BLaER1 treated with 17β-estradiol and CSF1 and Interleukin-3, amounts not matched to agents 10 nM and 100 nM (cell line): ENCODE measurements at regions not wholly inside any gene's neighbourhood (a gene's known extent, or its start where the extent isn't known, plus 50 kb on each side); places are given as distances from the start of the nearest gene placed in this dataset.
A peak's percentile ranks its signal among the peaks of the same experiment; 100 is the strongest.

Experiments
- H3K27ac ChIP-seq, 11 experiments: shearing (Covaris generic); formaldehyde crosslinking; 2 replicates each; pipeline ENCODE4 v1.8.1; 2022
- H3K27me3 ChIP-seq, 11 experiments: shearing (Covaris generic); formaldehyde crosslinking; 2 replicates each; pipeline ENCODE4 v1.8.1; 2022
- H3K36me3 ChIP-seq, 11 experiments: shearing (Covaris generic); formaldehyde crosslinking; 2 replicates each; pipeline ENCODE4 v1.8.1; 2022
- H3K4me1 ChIP-seq, 10 experiments: shearing (Covaris generic); formaldehyde crosslinking; 2 replicates each; pipeline ENCODE4 v1.8.1; 2022
- H3K4me2 ChIP-seq, 11 experiments: shearing (Covaris generic); formaldehyde crosslinking; 2 replicates each; pipeline ENCODE4 v1.8.1; 2022
- H3K4me3 ChIP-seq, 10 experiments: shearing (Covaris generic); formaldehyde crosslinking; 2 replicates each; pipeline ENCODE4 v1.8.1; 2022
- H3K9ac ChIP-seq, 11 experiments: shearing (Covaris generic); formaldehyde crosslinking; 2 replicates each; pipeline ENCODE4 v1.8.1; 2022
- H3K9me3 ChIP-seq, 11 experiments: shearing (Covaris generic); formaldehyde crosslinking; replicated peaks in 1 of 11; 2 replicates each; pipeline ENCODE4 v1.8.1; 2022
- H4K20me1 ChIP-seq, 11 experiments: shearing (Covaris generic); formaldehyde crosslinking; 2 replicates each; pipeline ENCODE4 v1.8.1; 2022
- Cebpa-rat ChIP-seq, 11 experiments: shearing (Covaris generic); IDR thresholded peaks; 2 replicates each; pipeline ENCODE4 v1.8.1; 2022

GRCh38 chr5:164002628-164003027 is 497.2 kb downstream of the MAT2B start:
- Histone ChIP-seq H3K36me3 (no peaks in the 10 kb centered on the region), H3K9ac (no peak overlapping the region), H3K9me3 (no peaks in the 10 kb centered on the region), H3K4me2 (no peak overlapping the region), H3K27ac (no peak overlapping the region), H3K27me3 (no peaks in the 10 kb centered on the region), H3K4me3 (no peak overlapping the region), H3K4me1 (peaks cover 0 to 6% (median 0%) of the 10 kb centered on the region in 10 experiments; a peak in 1 of 20 replicates), H4K20me1 (no peaks in the 10 kb centered on the region)
- TF ChIP-seq Cebpa-rat (IDR thresholded peaks at IDR 0.05): no peak

DNA sequence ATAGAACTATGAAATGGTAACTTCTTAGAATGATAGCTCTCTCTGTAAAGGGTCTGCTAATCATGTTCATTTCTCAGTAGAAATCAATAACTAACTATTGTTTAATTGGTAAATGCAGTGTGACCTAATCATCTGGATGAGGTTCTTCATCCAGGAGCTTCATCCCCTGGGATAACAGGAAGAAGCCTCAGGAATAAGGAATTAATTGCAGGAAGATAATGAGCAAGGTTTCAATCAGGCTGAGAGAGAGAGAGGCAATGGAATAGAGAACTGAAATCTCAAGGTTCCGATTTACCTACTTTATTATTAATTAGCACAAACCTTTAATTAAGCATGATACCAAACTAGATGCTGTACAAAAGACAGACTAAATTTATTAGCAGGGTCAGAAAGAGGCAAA is 499.7 kb downstream of the MAT2B start:
- Histone ChIP-seq H3K27me3 (no peaks in the 10 kb centered on the region), H3K27ac (no peak overlapping the region), H3K4me3 (no peak overlapping the region)

DNA sequence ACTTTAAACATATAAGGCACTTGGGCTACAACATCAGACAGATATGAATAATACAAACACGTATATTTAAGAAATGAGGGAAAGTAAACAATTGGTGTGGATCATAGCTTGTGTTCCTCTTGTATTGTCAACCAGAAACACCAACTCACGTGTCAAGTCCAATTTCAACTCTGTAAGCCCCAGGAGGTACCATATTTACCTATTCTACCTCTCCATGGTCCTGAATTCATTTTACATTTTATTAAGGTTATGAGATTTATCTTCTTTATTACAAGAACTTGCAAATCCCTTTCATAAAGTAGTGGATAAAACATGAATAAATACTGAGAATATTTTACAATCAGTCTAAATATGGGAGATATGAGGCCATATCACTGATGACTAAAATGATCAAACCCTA is 501.6 kb downstream of the MAT2B start:
- Histone ChIP-seq H3K36me3 (no peaks in the 10 kb centered on the region), H3K27me3 (no peaks in the 10 kb centered on the region), H3K4me1 (no peaks in the 10 kb centered on the region; a peak in 1 of 20 replicates), H3K4me3 (no peak overlapping the region), H3K4me2 (no peak overlapping the region), H4K20me1 (no peaks in the 10 kb centered on the region), H3K9me3 (no peaks in the 10 kb centered on the region), H3K9ac (no peak overlapping the region), H3K27ac (no peak overlapping the region)
- TF ChIP-seq Cebpa-rat (IDR thresholded peaks at IDR 0.05): no peak

More for the DNA sequence above, 499.7 kb downstream of the MAT2B start:
- no peak for TF ChIP-seq Cebpa-rat (IDR thresholded peaks at IDR 0.05)
- no peak overlapping the region for H3K9ac ChIP-seq
- H3K4me1 ChIP-seq: peaks cover 0 to 3% (median 0%) of the 10 kb centered on the region in 10 experiments; a peak in 1 of 20 replicates
- no peak overlapping the region for H3K4me2 ChIP-seq
- H3K9me3 ChIP-seq: no peaks in the 10 kb centered on the region
- H3K36me3 ChIP-seq: no peaks in the 10 kb centered on the region
- H4K20me1 ChIP-seq: no peaks in the 10 kb centered on the region

DNA sequence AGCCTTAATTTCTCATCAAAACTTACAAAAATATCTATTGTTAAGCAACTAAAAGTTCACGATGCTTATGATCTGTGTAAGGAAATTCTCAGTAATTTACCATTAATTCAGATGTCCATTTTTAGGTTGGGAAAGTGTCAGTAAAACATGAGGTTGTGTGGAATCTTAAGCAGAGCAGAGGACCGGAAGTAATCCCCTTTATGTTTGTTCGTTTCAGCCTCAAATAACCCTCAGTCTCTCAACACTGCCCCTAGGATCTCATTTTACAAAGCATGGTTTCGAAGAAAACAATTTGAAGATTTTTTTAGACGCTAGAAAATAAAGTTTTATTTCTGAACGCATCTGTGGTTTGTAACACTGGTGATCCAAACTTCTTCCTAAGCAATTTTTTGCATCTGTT is 504.2 kb downstream of the MAT2B start:
- H3K27ac ChIP-seq: no peak overlapping the region
- no peaks in the 10 kb centered on the region for H3K27me3 ChIP-seq
- no peak overlapping the region for H3K9ac ChIP-seq
- no peak overlapping the region for H3K4me2 ChIP-seq
- H3K4me3 ChIP-seq: no peak overlapping the region
- no peaks in the 10 kb centered on the region for H3K36me3 ChIP-seq
- no peaks in the 10 kb centered on the region for H4K20me1 ChIP-seq
- H3K9me3 ChIP-seq: no peaks in the 10 kb centered on the region
- peaks cover 0 to 9% (median 7%) of the 10 kb centered on the region in 10 experiments; a peak in 10 of 20 replicates for H3K4me1 ChIP-seq
- no peak for TF ChIP-seq Cebpa-rat (IDR thresholded peaks at IDR 0.05)

DNA sequence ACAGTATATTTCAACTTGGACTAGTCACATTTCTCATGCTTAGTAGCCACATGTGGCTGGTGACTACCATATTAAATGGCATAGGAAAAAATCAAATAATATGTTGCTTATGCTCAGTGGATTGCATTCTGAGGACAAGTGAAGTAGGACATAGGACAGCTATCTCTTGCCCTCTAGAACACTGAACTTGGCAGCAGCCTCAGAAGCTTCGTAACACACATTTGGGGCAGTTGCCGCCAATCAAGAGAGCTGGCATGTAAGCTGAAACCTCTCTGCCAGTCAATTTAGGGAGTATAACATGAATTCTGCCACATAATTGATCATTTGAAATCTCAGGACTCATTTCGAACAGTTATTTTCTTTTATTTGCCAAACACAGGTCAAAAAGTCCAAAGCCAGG is 505.5 kb downstream of the MAT2B start:
- Histone ChIP-seq H4K20me1 (no peaks in the 10 kb centered on the region), H3K27ac (no peak overlapping the region), H3K4me1 (peaks cover 0 to 9% (median 7%) of the 10 kb centered on the region in 10 experiments; a peak in 10 of 20 replicates), H3K4me2 (no peak overlapping the region), H3K4me3 (no peak overlapping the region), H3K27me3 (no peaks in the 10 kb centered on the region), H3K9ac (no peak overlapping the region), H3K9me3 (no peaks in the 10 kb centered on the region), H3K36me3 (no peaks in the 10 kb centered on the region)
- no peak for TF ChIP-seq Cebpa-rat (IDR thresholded peaks at IDR 0.05)

- Histone ChIP-seq H3K27me3 (no peaks in the 10 kb centered on the region), H3K9me3 (no peaks in the 10 kb centered on the region), H3K27ac (no peak overlapping the region), H3K4me3 (no peak overlapping the region), H3K36me3 (no peaks in the 10 kb centered on the region), H4K20me1 (no peaks in the 10 kb centered on the region), H3K9ac (peak overlapping the region in 2 of 11 experiments; percentile 12 to 41; a peak in 1 of 22 replicates), H3K4me1 (peaks cover 0 to 9% (median 7%) of the 10 kb centered on the region in 10 experiments; a peak in 10 of 20 replicates), H3K4me2 (peak overlapping the region in 6 of 11 experiments; percentile 20 to 51 (median 36); a peak in 8 of 22 replicates)
- TF ChIP-seq Cebpa-rat (IDR thresholded peaks at IDR 0.05): no peak
These were observed 507.0 kb downstream of the MAT2B start for GRCh38 chr5:164012371-164012770.

DNA sequence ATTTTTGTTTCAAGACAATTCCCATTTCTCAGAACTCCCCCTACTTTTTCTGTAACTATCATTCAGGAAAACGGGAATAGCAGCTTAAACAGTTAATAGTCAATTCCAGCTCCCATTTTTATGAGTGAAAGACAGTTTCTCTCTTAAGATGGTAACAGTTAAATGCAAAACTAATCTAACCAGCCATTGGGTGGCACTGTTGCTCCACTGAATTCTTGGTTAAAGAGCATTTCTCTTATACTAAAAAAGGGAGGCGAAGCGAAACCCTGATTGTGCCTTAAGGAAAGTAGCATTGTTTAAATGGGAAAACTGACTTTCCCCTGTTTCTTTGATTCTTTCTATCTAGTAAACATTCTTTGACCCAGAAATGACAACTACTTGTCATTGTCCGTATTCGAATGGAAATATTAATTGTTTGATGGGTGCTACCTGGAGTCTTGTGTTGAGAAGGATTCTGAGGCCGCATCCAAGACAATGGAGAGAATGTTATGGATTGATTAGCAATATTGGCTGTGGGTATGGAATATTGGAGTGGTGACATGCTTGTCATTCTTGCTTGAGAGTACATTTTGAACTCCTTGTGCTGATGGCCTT is 507.8 kb downstream of the MAT2B start:
- Histone ChIP-seq H3K4me3 (no peak overlapping the region), H3K4me1 (peaks cover 0 to 9% (median 7%) of the 10 kb centered on the region in 10 experiments; a peak in 10 of 20 replicates), H3K27ac (0 out of 22 replicates have a peak overlapping the region, but pooled peaks of 1 of the 11 experiments have one; percentile 34), H3K4me2 (peak overlapping the region in 5 of 11 experiments; percentile 28 to 51 (median 41); a peak in 6 of 22 replicates), H4K20me1 (no peaks in the 10 kb centered on the region), H3K9me3 (no peaks in the 10 kb centered on the region), H3K36me3 (no peaks in the 10 kb centered on the region), H3K27me3 (no peaks in the 10 kb centered on the region), H3K9ac (peak overlapping the region in 1 of 11 experiments; percentile 41; a peak in 1 of 22 replicates)
- TF ChIP-seq Cebpa-rat (IDR thresholded peaks at IDR 0.05): no peak

DNA sequence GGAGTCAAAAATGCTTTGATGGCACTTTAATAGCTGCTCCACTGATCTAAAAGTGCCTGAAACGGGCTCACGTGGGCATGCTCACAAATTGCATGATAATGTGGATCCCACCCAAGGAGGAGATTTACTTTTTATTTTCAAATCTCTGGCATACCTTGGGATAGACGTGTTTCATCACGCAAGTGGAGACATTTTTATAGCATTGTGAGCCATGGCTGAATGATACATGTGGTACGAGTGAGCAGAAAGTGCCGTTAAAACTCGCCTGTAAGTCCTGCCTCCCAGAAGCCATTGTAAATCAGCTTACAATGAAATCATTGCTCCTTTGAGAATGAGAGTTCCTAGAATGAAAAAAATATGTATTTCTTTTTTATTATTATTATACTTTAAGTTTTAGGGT is 514.7 kb downstream of the MAT2B start:
- Histone ChIP-seq H3K4me3 (no peak overlapping the region), H3K9ac (no peak overlapping the region), H3K9me3 (peaks cover 0 to 5% (median 0%) of the 10 kb centered on the region in 11 experiments; a peak in 1 of 22 replicates), H4K20me1 (no peaks in the 10 kb centered on the region), H3K36me3 (no peaks in the 10 kb centered on the region), H3K4me2 (no peak overlapping the region), H3K27ac (no peak overlapping the region), H3K27me3 (no peaks in the 10 kb centered on the region), H3K4me1 (no peaks in the 10 kb centered on the region)
- TF ChIP-seq Cebpa-rat (IDR thresholded peaks at IDR 0.05): no peak

DNA sequence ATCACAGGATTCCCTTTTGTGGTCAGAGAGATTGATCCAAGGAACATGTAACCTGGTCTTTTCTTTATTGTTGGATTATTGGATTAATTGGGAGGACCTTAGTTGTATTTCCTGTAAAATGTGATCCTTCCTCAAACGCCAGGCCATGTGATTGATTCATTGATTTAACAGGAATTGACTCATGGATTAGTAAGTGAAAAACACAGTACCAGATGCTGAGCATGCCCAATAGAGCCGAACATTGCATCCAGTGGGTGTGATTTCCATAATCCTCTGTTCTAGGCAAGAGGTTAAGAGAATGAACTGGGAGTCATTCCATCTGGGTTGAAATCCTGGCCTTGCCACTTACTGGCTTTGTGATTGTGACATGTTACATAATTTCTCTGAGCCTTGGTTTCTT is 522.3 kb downstream of the MAT2B start:
- no peak for TF ChIP-seq Cebpa-rat (IDR thresholded peaks at IDR 0.05)
- Histone ChIP-seq H3K4me2 (no peak overlapping the region), H4K20me1 (no peaks in the 10 kb centered on the region), H3K4me1 (no peaks in the 10 kb centered on the region), H3K9ac (no peak overlapping the region), H3K9me3 (peaks cover 0 to 5% (median 0%) of the 10 kb centered on the region in 11 experiments; a peak in 1 of 22 replicates), H3K27me3 (no peaks in the 10 kb centered on the region), H3K36me3 (no peaks in the 10 kb centered on the region), H3K4me3 (no peak overlapping the region), H3K27ac (no peak overlapping the region)
